H1 (cell line): ENCODE measurements at regions not wholly inside any gene's neighbourhood (a gene's known extent, or its start where the extent isn't known, plus 50 kb on each side); places are given as distances from the start of the nearest gene placed in this dataset.

Source experiments
- CTCF ChIA-PET: fragments of 300-600 bp; sonication (Branson Sonifier 250); formaldehyde crosslinking; loops from one replicate; lab custom pipeline; 2021; ENCODE audit not compliant: partially characterized antibody; lab: Charles Lee
- POLR2A ChIA-PET: fragments of 300-600 bp; sonication (Branson Sonifier 250); formaldehyde crosslinking; loops from one replicate; lab custom pipeline; 2021; ENCODE audit warnings: inconsistent platforms; ENCODE audit not compliant: partially characterized antibody; lab: Charles Lee
- DNase-seq, 2 experiments: peaks; one replicate each; pipeline versions ENCODE4 v3.0.0 to v3.0.0-alpha.2; 2010 to 2022; ENCODE audit warnings: low spot score in 2 of 2, low read depth in 1 of 2, mixed read lengths in 1 of 2
- FAIRE-seq: peaks from 2 replicates; lab custom pipeline; 2011; peaks lifted over from hg19 to GRCh38; lab: Jason Lieb, UNC
- H2AFZ ChIP-seq: 2 replicates; pipeline ENCODE4 v1.8.1; 2012; ENCODE audit warnings: low read length, inconsistent platforms
- H2AK5ac ChIP-seq: 2 replicates; pipeline ENCODE4 v1.6.1; 2013; ENCODE audit warnings: low read depth, low read length
- H2BK120ac ChIP-seq: replicated peaks from 2 replicates; pipeline ENCODE3; 2013; ENCODE audit warnings: low read depth, low read length, inconsistent platforms
- H2BK12ac ChIP-seq: 2 replicates; pipeline ENCODE4 v1.6.1; 2013; ENCODE audit warnings: low read depth, low read length
- H2BK15ac ChIP-seq: 2 replicates; pipeline ENCODE4 v1.6.1; 2013; ENCODE audit warnings: low read length
- H2BK20ac ChIP-seq: 2 replicates; pipeline ENCODE4 v1.6.1; 2013; ENCODE audit warnings: low read length
- H2BK5ac ChIP-seq: 2 replicates; pipeline ENCODE4 v1.6.1; 2013; ENCODE audit warnings: low read depth, low read length
- H3K14ac ChIP-seq: 2 replicates; pipeline ENCODE4 v1.6.1; 2013; ENCODE audit warnings: inconsistent platforms; ENCODE audit not compliant: insufficient read length
- H3K18ac ChIP-seq: 2 replicates; pipeline ENCODE4 v1.6.1; 2013; ENCODE audit warnings: low read length; ENCODE audit errors: extremely low read depth
- H3K23ac ChIP-seq: 2 replicates; pipeline ENCODE4 v1.6.1; 2013; ENCODE audit warnings: inconsistent platforms; ENCODE audit not compliant: insufficient read length
- H3K23me2 ChIP-seq: 2 replicates; pipeline ENCODE4 v1.6.1; 2013; ENCODE audit warnings: low read depth, low read length
- H3K27ac ChIP-seq: 2 replicates; pipeline ENCODE4 v1.6.1; 2011; ENCODE audit warnings: low read depth, low read length, inconsistent platforms
- H3K27me3 ChIP-seq, 4 experiments: replicated peaks in 1 of 4; 1 replicate in 1 of 4; 2 replicates in 3 of 4; pipeline versions ENCODE4 v1.6.1 to v1.8.1; 2011 to 2013; ENCODE audit warnings: low read length in 3 of 4, mild to moderate bottlenecking in 3 of 4, inconsistent platforms in 2 of 4, mixed read lengths in 2 of 4, moderate library complexity in 1 of 4; ENCODE audit not compliant: control insufficient read depth in 3 of 4, insufficient read depth in 3 of 4; ENCODE audit errors: extremely low read depth in 1 of 4
- H3K36me3 ChIP-seq, 4 experiments: 2 replicates each; pipeline versions ENCODE4 v1.6.1 to v1.8.1; 2011 to 2013; ENCODE audit warnings: mild to moderate bottlenecking in 4 of 4, low read length in 3 of 4, moderate library complexity in 2 of 4, control low read depth in 1 of 4, inconsistent platforms in 1 of 4; ENCODE audit not compliant: insufficient read depth in 4 of 4, control insufficient read depth in 2 of 4
- H3K4ac ChIP-seq: replicated peaks from 2 replicates; pipeline ENCODE3; 2013; ENCODE audit warnings: low read length, low read depth, mixed read lengths, inconsistent platforms; ENCODE audit not compliant: insufficient read length
- H3K4me1 ChIP-seq, 4 experiments: replicated peaks in 1 of 4; 1 replicate in 1 of 4; 2 replicates in 3 of 4; pipeline versions ENCODE4 v1.6.1 to v1.8.1; 2011 to 2013; ENCODE audit warnings: low read length in 3 of 4, inconsistent platforms in 2 of 4, mixed read lengths in 1 of 4; ENCODE audit not compliant: insufficient read depth in 4 of 4, control insufficient read depth in 3 of 4
- H3K4me2 ChIP-seq, 2 experiments: 2 replicates each; pipeline versions ENCODE4 v1.6.1 to v1.8.1; 2011 to 2013; ENCODE audit warnings: low read depth in 2 of 2, low read length in 2 of 2, control low read depth in 1 of 2, inconsistent platforms in 1 of 2, mild to moderate bottlenecking in 1 of 2; ENCODE audit not compliant: insufficient read depth in 1 of 2
- H3K4me3 ChIP-seq, 4 experiments: fragments of 200-600, 300-600 bp in 1 of 4; sonication (generic), shearing (Covaris generic), sonication (Bioruptor Twin) in 1 of 4; 2 replicates each; pipeline versions ENCODE4 v1.5.1 to v1.8.1; 2011 to 2016; ENCODE audit warnings: low read length in 4 of 4, low read depth in 3 of 4, control low read depth in 2 of 4, inconsistent platforms in 2 of 4, mild to moderate bottlenecking in 2 of 4, mixed read lengths in 1 of 4, moderate library complexity in 1 of 4; ENCODE audit not compliant: insufficient read depth in 2 of 4; ENCODE audit errors: extremely low read depth in 1 of 4
- H3K56ac ChIP-seq: replicated peaks from 2 replicates; pipeline ENCODE3; 2013; ENCODE audit warnings: low read depth, mild to moderate bottlenecking, mixed read lengths, low read length, inconsistent platforms; ENCODE audit not compliant: insufficient read length
- H3K79me1 ChIP-seq: 2 replicates; pipeline ENCODE4 v1.6.1; 2013; ENCODE audit warnings: low read depth, low read length, control low read depth
- H3K79me2 ChIP-seq, 2 experiments: 2 replicates each; pipeline versions ENCODE4 v1.6.1 to v1.8.1; 2012 to 2013; ENCODE audit warnings: low read length in 2 of 2, mild to moderate bottlenecking in 2 of 2, inconsistent platforms in 1 of 2; ENCODE audit not compliant: insufficient read depth in 2 of 2, control insufficient read depth in 1 of 2
- H3K9ac ChIP-seq, 4 experiments: replicated peaks in 1 of 4; 1 replicate in 1 of 4; 2 replicates in 3 of 4; pipeline versions ENCODE4 v1.6.1 to v1.8.1; 2011 to 2013; ENCODE audit warnings: low read depth in 3 of 4, low read length in 3 of 4, control low read depth in 2 of 4, mild to moderate bottlenecking in 2 of 4, moderate library complexity in 2 of 4, inconsistent platforms in 1 of 4; ENCODE audit errors: extremely low read depth in 1 of 4
- H3K9me3 ChIP-seq, 2 experiments: 2 replicates each; pipeline versions ENCODE4 v1.6.1 to v1.8.1; 2012 to 2013; ENCODE audit warnings: mild to moderate bottlenecking in 2 of 2, moderate library complexity in 2 of 2, control low read depth in 1 of 2, inconsistent platforms in 1 of 2, low read depth in 1 of 2, low read length in 1 of 2, mixed read lengths in 1 of 2; ENCODE audit not compliant: insufficient read depth in 2 of 2
- H4K20me1 ChIP-seq, 2 experiments: replicated peaks in 1 of 2; 2 replicates each; pipeline versions ENCODE3 to v1.8.1; 2011 to 2013; ENCODE audit warnings: inconsistent platforms in 2 of 2, low read length in 2 of 2, mild to moderate bottlenecking in 1 of 2; ENCODE audit not compliant: insufficient read depth in 2 of 2, control insufficient read depth in 1 of 2
- H4K5ac ChIP-seq: 2 replicates; pipeline ENCODE4 v1.6.1; 2013; ENCODE audit warnings: low read length, low read depth, mixed read lengths, inconsistent platforms; ENCODE audit not compliant: insufficient read length
- H4K8ac ChIP-seq: 2 replicates; pipeline ENCODE4 v1.8.0; 2013; ENCODE audit warnings: mild to moderate bottlenecking, moderate library complexity, low read length, inconsistent platforms; ENCODE audit not compliant: insufficient read depth; ENCODE audit errors: extremely low read depth
- H4K91ac ChIP-seq: replicated peaks from 2 replicates; pipeline ENCODE3; 2013; ENCODE audit warnings: low read length, mixed read lengths, inconsistent platforms; ENCODE audit not compliant: insufficient read length
- GABPA ChIP-seq: IDR thresholded peaks from 2 replicates; pipeline ENCODE4 v1.6.1; 2011; ENCODE audit warnings: mild to moderate bottlenecking, low read length, moderate library complexity, borderline replicate concordance; ENCODE audit not compliant: insufficient read depth
- MAX ChIP-seq: IDR thresholded peaks from 2 replicates; pipeline ENCODE4 v1.6.1; 2012; ENCODE audit warnings: inconsistent platforms
- RFX5 ChIP-seq: IDR thresholded peaks from 2 replicates; pipeline ENCODE4 v1.6.1; 2011; ENCODE audit warnings: low read depth, low read length, improper control_type of control experiment, borderline replicate concordance
- SIX5 ChIP-seq: IDR thresholded peaks from 2 replicates; pipeline ENCODE4 v1.6.1; 2011; ENCODE audit warnings: mild to moderate bottlenecking, low read depth, low read length
- SUZ12 ChIP-seq: fragments of 200-600 bp; sonication (generic); IDR thresholded peaks from 2 replicates; pipeline ENCODE4 v1.6.1; 2012; ENCODE audit warnings: mild to moderate bottlenecking, inconsistent platforms, low read length, moderate library complexity, mixed read lengths
- TAF1 ChIP-seq: IDR thresholded peaks from 2 replicates; pipeline ENCODE4 v1.6.1; 2011; ENCODE audit warnings: mild to moderate bottlenecking, low read depth, low read length
- ZNF274 ChIP-seq: IDR thresholded peaks from 2 replicates; pipeline ENCODE4 v1.7.0; 2012; ENCODE audit warnings: low read length, borderline replicate concordance; ENCODE audit errors: extremely low read depth
- WGBS, 2 experiments: shearing (Covaris generic) in 1 of 2; methylation state at CpG; one replicate each; pipeline versions ENCODE4 v1.1.6 to v1.1.7; 2013 to 2015; ENCODE audit warnings: low lambda C conversion rate in 2 of 2, mixed read lengths in 2 of 2, inconsistent platforms in 1 of 2, low coverage in 1 of 2, missing lambda C conversion rate in 1 of 2; ENCODE audit not compliant: insufficient replicate concordance in 2 of 2, insufficient coverage in 1 of 2, insufficient read length in 1 of 2; ENCODE audit errors: extremely low coverage in 1 of 2, missing lambda C conversion rate in 1 of 2; 5-methylcytosine and 5-hydroxymethylcytosine counted together

- H3K56ac ChIP-seq: no peak overlapping the region
- H3K27me3 ChIP-seq: no peaks in the 10 kb centered on the region
- ChIA-PET CTCF (no interaction called here), POLR2A (no interaction called here)
- H3K9ac ChIP-seq: no peak overlapping the region
- H2BK5ac ChIP-seq: no peak overlapping the region
- H2BK20ac ChIP-seq: no peak overlapping the region
- H3K23me2 ChIP-seq: no peaks in the 10 kb centered on the region
- H3K36me3 ChIP-seq: no peaks in the 10 kb centered on the region
- H3K79me2 ChIP-seq: no peaks in the 10 kb centered on the region
- no peak overlapping the region for H3K14ac ChIP-seq
- no peak overlapping the region for H3K27ac ChIP-seq
- H2AK5ac ChIP-seq: no peak overlapping the region
- H3K9me3 ChIP-seq: peaks cover 0 to 3% of the 10 kb centered on the region in 2 experiments; a peak in 2 of 4 replicates
- no peak overlapping the region for H3K4me2 ChIP-seq
- H4K20me1 ChIP-seq: no peaks in the 10 kb centered on the region
- H2AFZ ChIP-seq: no peak overlapping the region
- H2BK12ac ChIP-seq: no peak overlapping the region
- no peaks in the 10 kb centered on the region for H3K4me1 ChIP-seq
- no peak overlapping the region for H4K91ac ChIP-seq
- H3K4ac ChIP-seq: no peak overlapping the region
- H4K8ac ChIP-seq: no peak overlapping the region
- H4K5ac ChIP-seq: no peak overlapping the region
- H3K23ac ChIP-seq: no peak overlapping the region
- no peak overlapping the region for H2BK120ac ChIP-seq
- FAIRE-seq (no peak), DNase-seq (no peak)
- H3K79me1 ChIP-seq: no peaks in the 10 kb centered on the region
- no peak overlapping the region for H3K4me3 ChIP-seq
- H2BK15ac ChIP-seq: no peak overlapping the region
- whole genome bisulfite sequencing, 2 experiments: 92% methylated on average over 7 of the region's 7 CpGs; no CpG with 5 or more reads in 1 of the 2 experiments
- H3K18ac ChIP-seq: no peak overlapping the region
- no peak for TF ChIP-seq SUZ12
- TF ChIP-seq ZNF274: no peak
- TF ChIP-seq GABPA: no peak
- no peak for TF ChIP-seq MAX
- TF ChIP-seq SIX5: no peak
- no peak for TF ChIP-seq RFX5
- no peak for TF ChIP-seq TAF1
Observed at GRCh38 chr1:29620631-29621030, 384.3 kb downstream of the PTPRU start.
